RPMI8226 (cell line): ENCODE measurements at regions not wholly inside any gene's neighbourhood (a gene's known extent, or its start where the extent isn't known, plus 50 kb on each side); places are given as distances from the start of the nearest gene placed in this dataset.
A peak's percentile ranks its signal among the peaks of the same experiment; 100 is the strongest.
"Not testable (repeated sequence)": the region's sequence is repeated elsewhere in the genome, so short reads cannot be mapped to it uniquely, and the experiment has no call there.

Experiments
- DNase-seq: peaks from one replicate; pipeline ENCODE4 v3.0.0-alpha.2; 2015

DNA sequence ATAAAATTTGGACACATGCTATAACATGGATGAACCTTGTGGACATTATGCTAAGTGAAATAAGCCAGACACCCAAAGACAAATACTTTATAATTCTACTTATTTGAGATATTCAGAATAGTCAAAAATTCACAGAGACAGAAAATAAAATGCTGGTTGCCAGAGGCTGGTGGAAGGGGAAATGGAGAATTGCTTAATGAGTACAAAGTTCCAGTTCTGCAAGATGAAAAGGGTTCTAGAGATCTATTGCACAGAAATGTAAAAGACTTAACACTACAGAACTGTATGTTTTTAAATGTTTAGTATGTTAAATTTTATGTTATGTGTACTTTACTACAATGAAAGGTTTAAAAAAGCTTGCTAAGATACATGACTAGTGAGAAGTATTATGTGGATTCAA lies 344.8 kb downstream of the CNTN3 start:
- no peak for DNase-seq

DNA sequence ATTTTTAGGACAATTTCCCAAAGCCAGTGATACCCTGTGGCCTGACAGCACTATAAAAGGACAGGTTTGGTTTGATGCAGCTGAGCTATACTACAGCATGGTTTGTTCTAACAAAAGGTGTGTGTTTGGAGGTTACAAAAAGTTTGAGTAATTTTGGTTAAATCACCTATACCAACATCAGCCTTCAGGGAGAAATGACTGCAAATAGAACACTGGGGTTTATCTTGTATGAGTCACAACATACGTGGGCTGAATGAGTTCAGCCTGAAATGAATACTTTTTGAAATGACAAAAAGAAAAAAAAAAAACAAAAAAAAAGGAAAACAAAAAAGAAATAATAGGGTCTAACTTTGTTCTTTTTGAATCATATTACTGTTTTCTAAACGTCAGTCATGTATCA lies 345.7 kb downstream of the CNTN3 start:
- no peak for DNase-seq

DNA sequence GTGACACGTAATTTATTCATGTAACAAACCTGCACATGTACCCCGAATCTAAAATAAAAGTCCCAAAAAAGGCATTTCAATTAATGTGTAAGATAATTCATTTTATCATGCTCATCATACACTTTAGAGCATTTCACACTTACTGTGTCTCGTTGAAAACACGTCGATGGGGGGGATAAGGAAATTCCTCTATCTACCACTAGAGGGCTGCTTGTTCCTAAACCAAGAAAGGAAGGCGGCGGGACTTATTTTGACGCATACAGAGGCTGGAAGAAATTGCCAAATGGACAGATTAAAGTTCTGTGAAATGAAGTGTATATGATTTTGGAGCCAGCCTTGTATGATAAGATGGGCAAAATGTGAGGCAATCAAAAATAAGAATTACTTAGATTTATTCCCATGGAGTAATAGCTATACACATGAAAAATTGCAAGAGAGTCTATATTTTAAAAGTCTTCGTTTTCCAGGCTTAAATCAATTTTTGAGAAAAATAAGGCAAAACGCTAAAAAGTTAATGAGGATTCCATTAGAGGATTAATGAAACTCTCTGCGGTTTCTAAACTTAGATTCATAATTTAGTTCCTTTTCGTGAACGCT lies 346.8 kb downstream of the CNTN3 start:
- DNase-seq: peak; percentile 62

DNA sequence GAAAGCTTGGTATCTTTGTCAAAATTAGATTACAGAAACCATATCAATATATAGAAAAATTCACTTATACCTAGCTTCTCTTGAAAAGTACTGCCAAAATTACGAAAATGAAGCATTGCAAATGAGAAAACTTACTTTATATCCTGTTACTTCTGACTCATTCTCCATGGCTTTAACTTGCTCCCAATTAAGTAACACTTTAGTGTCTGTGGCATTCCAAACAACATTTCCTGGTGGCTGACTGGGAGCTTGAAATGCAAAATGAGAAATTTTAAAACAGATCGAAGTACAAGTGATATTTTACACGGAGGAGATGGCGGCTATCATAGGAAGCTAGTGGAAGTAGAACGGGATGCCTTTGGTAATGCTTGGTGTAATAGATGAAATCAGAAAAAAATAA lies 347.3 kb downstream of the CNTN3 start:
- DNase-seq: no peak

DNA sequence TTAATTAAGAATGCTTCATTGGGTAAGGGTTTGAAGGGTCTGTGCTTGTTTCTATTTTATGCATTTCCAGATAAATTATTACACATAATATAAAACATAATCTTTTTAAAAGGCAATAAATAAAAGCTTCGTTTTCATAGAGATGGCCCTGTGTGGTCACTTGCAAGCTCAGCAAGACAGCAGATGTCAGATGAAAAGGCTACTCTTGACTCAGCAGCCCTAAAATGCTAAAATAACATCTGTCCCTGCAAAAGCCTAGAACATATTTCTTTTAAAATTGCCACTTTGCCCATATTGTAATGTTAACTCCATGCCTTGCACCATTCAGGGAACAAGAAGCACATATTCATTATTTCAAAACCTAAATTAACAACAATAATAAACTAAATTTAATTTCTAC lies 349.4 kb downstream of the CNTN3 start:
- DNase-seq: no peak

DNA sequence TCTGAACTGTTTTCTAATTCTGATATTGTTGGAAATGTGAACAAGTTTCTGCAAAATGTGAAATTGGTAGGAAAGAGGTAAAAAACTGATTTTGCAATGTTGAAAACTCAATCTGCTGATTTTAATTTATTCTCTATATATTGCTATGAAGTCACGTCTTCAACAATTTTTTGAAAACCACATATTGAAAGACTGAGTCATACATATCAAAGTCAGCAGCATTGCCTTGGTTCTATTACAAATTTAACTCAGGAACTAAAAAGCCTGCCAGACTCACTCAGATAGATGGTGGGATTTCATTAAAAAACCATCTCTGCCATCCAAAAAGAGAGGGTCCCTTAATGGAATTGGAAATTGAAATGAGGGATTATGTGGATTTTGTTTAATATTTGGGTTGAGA lies 351.4 kb downstream of the CNTN3 start:
- no peak for DNase-seq

DNA sequence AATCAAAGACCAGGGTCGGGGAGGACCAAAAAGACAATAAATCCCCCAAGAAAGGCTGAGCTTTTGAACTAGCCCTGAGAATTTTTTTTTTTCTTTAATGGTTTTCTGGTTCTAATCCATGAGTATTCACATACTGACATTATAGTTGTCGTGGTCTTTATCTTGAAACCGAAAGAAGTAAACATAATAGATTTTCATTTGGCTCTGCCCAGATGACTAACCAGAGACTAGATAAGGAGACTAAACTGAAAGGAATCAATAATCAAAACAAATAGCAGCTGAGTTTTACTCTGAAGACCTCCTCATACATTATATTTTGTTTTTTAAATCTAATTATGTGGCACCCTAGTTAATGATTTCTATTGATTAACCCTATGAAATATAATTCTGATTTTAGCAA lies 381.4 kb downstream of the CNTN3 start:
- DNase-seq: no peak

DNA sequence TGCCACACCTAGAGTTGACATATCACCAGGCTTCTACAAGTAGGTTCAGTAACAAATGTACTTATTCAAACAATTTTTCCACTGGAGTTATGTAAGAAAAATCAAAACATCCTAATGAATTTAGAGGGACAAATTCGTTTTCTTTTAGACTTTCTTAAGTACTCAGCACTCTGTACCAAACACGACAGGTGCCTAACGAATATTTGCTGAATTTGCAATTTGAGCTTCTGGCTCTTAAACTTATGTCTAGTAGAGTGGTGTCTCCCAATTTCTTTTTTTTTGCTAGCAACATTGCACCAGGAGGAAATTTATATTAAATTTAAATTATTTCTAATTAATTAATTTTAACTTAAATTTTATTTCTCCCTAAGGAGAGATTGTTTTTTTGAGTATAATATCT lies 397.0 kb downstream of the CNTN3 start:
- DNase-seq: no peak

DNA sequence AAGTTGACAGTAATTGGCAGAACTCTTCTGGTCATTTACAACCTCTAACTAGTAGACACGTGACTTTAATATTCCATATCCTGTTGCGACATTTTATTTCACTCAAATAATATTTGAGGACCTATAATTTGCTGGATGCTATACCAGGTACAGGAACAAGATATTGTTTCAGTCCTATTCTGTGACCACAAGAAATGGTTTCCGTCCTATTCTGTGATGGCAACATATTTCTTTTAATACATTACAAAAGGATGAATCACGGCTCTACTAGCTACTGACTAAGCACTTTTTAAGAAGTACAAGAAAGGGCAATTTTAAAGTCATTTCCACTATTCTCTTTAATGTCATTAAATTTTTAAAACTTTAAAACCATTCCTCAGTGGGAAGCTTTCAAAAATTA lies 400.2 kb downstream of the CNTN3 start:
- DNase-seq: no peak

DNA sequence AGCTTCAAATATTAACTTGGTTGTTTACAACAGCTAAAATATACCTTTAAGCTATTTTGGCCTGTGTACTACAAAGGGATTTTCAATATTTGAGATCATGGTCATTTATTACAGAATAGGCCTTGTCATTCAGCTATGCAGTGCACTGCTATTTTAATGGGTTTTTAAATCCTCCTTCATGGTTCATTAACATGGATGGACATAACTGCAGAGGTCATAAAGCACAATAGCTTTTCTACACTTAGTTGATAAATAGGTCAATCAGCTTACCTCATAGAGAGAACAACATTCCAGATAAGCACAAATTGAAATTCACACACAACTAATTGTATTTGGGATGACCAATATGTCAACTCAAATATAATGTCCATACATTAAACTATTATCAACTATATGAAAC lies 403.7 kb downstream of the CNTN3 start:
- DNase-seq: no peak

DNA sequence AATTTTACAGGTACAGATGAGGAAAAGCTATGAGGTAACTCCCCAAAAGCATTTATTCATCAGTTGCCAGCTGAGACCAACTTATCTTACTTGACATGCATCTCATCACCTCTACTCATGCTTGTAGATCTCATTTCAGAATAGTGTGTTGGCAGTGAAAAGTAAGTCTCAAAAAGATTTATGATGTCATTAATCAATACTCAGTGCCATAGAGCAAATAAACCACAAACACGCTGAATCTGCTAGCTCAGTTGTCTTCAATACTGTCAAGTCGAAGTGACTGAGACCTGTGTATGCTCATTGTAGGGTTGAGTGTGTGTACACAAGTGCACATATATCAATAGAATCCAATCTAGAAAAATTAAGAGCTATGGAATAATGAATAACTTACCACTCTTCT lies 413.5 kb downstream of the CNTN3 start:
- no peak for DNase-seq

DNA sequence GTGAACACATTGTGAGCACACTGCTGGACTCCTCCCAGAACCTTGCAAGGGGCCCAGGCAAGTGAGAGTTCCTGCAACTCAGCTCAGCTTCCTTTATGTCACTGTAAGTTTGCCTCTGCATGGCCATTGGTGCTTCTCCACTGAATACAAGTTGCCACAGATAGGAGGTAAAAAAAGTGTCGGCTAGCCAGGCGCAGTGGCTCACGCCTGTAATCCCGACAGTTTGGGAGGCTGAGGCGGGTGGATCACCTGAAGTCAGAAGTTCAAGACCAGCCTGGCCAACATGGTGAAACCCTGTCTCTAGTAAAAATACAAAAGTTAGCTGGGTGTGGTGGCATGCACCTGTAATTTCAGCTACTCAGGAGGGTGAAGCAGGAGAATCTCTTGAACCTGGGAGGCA lies 435.8 kb downstream of the CNTN3 start:
- not testable (repeated sequence) for DNase-seq

DNA sequence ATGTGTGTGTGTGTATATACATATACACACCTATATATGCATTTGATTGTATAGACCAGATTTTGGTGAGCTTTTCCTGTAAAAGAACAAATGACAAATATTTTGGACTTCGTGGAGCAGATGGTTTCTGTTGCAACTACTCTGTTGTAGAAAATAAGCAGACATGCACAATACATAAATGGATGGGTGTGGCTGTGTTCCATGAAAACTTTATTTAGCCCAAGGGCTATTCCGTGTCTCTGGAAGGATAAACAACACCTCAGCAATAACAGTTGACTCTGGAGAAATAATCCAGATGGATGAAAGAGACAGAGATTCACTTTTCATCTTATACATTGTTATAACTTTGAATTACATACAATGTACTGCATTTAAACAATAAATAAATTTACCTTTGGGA lies 441.4 kb downstream of the CNTN3 start:
- DNase-seq: no peak

DNA sequence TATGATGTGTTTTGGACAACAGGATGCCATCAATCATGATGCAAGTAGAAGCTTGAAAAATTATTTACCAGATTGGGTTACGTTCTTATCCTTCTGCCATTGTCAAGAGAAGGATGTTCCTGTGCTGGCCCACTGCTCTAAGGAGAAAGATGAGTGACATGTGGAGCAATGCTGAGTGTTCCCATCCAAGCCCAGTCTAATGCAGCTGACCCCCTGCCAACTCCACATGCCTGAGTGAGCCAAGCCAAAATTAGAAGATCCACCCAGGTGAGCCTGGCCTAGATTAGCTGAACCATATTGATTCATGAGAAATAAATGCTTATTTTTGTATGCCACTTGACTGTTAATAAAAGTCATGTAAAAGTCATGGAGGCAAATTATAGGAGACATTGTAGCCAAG lies 446.5 kb downstream of the CNTN3 start:
- no peak for DNase-seq

DNA sequence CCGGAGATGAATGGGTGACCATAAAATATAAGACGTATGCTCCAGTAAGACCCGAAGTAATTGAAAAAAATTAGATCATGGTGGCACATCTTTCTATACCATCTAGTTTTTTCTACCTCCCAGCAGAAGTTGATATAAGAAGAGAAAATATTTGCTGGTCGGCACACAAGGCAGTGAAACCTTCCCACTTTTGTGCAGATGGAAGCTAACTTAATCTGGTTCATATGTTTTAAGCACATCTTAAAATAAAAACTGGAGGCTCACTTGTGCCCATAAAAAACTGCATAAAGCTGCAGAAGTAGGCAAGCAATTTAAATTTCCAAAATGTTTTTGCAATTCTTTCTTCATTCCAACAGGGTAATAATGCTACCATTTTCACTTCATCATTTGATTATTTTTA lies 449.2 kb downstream of the CNTN3 start:
- DNase-seq: no peak

DNA sequence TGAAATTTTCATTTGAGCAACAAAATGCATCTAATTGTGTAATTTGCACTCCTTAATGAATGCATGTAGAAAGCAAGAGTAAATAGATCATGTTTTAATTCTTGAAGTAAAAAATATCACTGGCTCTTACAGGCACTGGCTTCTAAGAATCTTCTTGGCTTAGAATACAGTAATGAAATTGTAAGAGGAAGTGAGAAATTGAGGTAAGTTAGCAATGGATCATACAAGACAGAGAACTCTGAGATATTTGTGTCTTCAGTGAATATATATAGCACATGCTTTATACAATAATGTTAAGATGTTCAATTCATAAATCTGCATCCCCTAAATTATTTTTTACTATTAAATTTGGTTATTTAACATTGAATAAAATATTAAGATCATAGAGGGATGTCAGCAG lies 465.0 kb downstream of the CNTN3 start:
- no peak for DNase-seq

DNA sequence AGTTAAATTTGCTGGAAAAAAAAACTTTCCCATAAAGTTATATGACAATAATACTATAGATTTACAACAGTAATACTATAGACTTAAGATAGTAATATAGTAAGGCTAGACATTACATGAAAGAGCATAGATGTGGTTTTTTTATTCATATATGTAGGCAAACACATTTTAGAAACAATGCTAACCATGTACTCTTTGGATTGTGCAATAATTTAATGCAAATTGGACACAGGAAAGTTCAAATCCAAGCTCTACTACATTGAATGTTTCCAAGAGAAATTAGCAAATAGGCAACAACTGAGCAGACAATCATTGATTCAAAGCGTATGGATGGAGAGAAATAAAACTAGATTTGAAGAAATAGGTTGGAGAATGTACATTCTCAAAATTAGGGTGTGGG lies 469.2 kb downstream of the CNTN3 start:
- DNase-seq: no peak

DNA sequence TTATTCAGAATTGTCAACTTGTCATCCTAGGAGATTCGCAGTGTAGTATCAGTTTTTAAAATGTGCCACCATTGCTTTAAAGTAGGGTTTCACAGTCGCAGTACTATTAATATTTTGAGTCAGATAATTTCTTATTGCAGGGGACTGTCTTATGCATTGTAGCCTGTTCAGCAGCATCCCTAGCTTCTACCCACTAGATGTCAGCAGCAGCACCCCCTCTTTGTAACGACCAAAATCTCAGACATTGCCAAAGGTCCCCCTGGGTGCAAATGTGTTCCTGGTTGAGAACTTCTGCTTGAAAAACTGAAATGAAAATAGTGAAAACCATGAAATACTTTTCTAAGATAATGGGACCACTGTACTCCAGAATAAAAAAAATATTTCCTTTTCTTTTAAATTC lies 474.8 kb downstream of the CNTN3 start:
- no peak for DNase-seq

DNA sequence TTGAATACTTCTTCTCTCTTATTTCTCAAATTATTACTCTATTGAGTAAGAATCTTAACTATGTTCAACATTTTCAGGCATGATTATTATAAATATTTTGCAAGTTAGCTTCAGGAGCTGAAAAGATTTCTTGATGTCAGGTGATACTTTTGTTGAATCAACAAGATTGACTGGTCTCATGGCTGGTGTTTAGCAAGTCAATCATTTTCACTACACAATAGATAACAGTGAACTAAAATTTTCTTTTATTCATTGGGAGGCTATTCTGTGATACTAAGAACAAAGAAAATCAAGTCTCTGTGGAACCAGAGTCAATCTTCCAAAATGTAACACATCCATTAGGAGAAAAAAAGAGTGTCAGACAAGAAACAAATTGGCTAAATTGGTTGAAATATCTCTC lies 476.7 kb downstream of the CNTN3 start:
- no peak for DNase-seq

DNA sequence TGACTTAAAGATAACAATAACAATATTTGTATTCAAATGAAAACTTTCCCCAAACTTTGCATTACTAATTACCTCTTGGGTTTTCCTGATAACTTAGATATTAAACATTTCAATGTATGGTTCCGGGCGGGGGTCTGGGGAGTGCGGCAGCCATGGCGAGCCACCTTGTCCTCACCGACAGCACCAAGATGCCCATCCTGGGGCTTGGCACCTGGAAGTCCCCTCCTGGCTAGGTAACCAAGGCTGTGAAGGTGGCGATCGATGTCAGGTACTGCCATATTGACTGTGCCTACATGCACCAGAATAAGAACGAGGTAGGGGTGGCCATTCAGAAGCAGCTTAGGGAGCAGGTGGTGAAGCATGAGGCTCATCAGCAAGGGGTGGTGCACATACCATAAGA lies 478.7 kb downstream of the CNTN3 start:
- no peak for DNase-seq

DNA sequence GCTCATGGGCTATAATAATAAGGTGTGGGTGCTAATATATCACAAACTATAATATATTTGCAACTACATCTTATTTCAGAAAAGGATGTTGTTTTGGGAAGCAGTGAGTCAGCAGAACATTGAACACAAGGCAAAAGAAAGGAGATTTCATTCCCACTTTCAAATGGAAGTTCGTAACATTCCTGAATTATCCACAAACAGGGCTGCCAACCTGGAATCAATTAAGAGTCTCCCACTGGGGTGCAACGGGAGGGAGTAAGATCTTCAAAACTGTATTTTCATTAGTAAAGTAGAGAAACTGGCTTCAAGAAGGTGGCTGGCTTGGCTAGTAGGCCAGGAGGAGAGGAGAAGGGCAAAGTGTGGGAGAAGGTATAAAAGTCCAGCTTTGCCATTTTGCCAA lies 479.6 kb downstream of the CNTN3 start:
- DNase-seq: no peak

DNA sequence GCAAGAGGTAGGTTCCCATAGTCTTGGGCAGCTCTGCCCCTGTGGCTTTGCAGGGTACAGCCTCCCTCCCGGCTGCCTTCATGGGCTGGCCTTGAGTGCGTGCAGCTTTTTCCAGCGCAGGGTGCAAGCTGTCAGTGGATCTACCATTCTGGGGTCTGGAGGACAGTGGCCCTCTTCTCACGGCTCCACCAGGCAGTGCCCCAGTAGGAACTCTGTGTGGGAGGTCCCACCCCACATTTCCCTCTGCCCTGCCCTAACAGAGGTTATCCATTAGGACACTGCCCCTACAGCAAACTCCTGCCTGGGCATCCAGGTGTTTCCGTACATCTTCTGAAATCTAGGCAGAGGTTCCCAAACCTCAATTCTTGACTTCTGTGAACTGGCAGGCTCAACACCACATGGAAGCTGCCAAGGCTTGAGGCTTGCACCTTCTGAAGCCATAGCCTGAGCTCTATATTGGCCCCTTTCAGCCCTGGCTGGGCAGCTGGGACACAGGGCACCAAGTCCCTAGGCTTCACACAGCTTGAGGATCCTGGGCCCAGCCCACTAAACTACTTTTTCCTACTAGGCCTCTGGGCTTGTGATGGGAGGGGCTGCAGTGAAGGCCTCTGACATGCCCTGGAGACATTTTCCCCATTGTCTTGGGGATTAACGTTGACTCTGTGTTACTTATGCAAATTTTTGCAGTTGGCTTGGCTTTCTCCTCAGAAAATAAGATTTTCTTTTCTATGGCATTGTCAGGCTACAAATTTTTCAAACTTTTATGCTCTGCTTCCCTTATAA lies 482.7 kb downstream of the CNTN3 start:
- DNase-seq: not testable (repeated sequence)

DNA sequence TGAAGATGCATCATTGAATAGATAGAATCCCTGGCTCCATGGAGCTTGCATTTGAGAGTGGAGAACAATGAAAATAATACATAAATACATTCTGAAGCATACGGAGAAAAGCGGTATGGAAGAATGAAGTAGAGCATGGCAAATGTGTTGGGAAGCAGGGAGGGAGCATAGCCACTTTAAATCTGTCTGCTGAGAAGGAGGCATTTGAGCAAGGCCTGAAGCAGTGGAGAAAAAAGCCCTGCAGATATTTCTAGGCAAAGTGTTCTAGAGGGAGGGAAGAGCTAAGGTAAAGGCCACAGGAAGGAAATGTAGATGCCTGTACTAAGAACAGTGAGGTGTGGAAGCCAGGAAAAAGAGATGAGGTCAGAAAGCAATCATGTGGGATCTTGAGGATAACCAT lies 484.8 kb downstream of the CNTN3 start:
- DNase-seq: no peak

DNA sequence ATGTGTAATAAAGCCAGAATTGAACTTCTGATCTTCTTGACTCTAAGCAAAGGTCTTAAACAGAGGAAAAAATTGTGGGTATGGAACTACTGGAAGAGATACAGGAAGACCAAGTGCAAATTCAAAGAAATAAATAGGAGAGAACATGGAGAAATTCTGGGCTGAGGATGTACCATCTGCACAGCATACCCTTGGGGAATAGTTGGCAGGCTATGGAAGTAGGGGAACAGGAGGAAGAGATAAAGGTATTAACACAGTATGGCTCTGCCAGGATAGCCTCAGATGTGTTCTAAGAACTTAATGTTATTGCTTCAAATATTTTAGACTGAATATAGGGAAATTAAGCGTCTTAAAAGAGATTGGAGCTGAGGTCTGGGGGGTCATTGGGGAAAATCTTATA lies 485.4 kb downstream of the CNTN3 start:
- DNase-seq: no peak

DNA sequence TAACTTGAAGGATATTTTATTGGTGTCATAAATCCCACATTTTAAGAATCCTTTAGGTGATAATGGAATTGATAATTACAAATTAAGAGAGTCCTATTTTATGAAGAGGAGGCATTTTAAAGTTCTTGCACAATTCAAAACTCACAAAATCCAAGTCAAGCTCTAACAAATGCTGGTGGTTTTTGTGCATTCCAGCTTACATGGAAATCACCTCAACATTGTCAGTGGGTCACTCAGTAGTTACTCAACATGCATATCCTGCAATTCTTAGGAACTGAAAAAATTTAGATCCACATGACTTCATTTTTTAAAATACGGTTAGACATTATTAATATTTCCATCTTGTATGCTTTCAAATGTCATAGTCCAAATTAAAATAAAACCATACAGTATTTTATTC lies 487.2 kb downstream of the CNTN3 start:
- DNase-seq: no peak
